Midbrain (tissue), 1 donor: ENCODE measurements at regions not wholly inside any gene's neighbourhood (a gene's known extent, or its start where the extent isn't known, plus 50 kb on each side); places are given as distances from the start of the nearest gene placed in this dataset.
"Not testable (repeated sequence)": the region's sequence is repeated elsewhere in the genome, so short reads cannot be mapped to it uniquely, and the experiment has no call there.

ENCODE experiments used
- DNase-seq: peaks from one replicate; lab custom pipeline; 2025; lab: John Stamatoyannopoulos, UW

- DNase-seq: no peak
These were observed 208.0 kb upstream of the EXOC2 start for GRCh38 chr6:900716-901605.

GRCh38 chr6:897528-898207, 204.7 kb upstream of the EXOC2 start:
- no peak for DNase-seq

- no peak for DNase-seq
These were observed 201.3 kb upstream of the EXOC2 start for GRCh38 chr6:894274-894673.

- no peak for DNase-seq
These were observed 198.1 kb upstream of the EXOC2 start for GRCh38 chr6:890995-891394.

GRCh38 chr6:890201-890600, 197.3 kb upstream of the EXOC2 start:
- no peak for DNase-seq

GRCh38 chr6:887583-888235, 194.8 kb upstream of the EXOC2 start:
- no peak for DNase-seq

GRCh38 chr6:886116-886515, 193.2 kb upstream of the EXOC2 start:
- DNase-seq: not testable (repeated sequence)

- DNase-seq: no peak
These were observed 192.2 kb upstream of the EXOC2 start for GRCh38 chr6:885051-885590.

- DNase-seq: no peak
These were observed 191.6 kb upstream of the EXOC2 start for GRCh38 chr6:884570-884969.

GRCh38 chr6:882084-882598, 189.2 kb upstream of the EXOC2 start:
- DNase-seq: no peak

GRCh38 chr6:878179-878578, 185.2 kb upstream of the EXOC2 start:
- DNase-seq: no peak

- no peak for DNase-seq
These were observed 182.1 kb upstream of the EXOC2 start for GRCh38 chr6:875012-875411.

GRCh38 chr6:872570-873125, 179.7 kb upstream of the EXOC2 start:
- no peak for DNase-seq

GRCh38 chr6:871503-871902, 178.6 kb upstream of the EXOC2 start:
- no peak for DNase-seq

- no peak for DNase-seq
These were observed 177.2 kb upstream of the EXOC2 start for GRCh38 chr6:870096-870495.

GRCh38 chr6:868201-868600, 175.3 kb upstream of the EXOC2 start:
- no peak for DNase-seq

- no peak for DNase-seq
These were observed 174.4 kb upstream of the EXOC2 start for GRCh38 chr6:867378-867777.

- no peak for DNase-seq
These were observed 173.4 kb upstream of the EXOC2 start for GRCh38 chr6:866316-866715.

GRCh38 chr6:865846-866245, 172.9 kb upstream of the EXOC2 start:
- no peak for DNase-seq

- no peak for DNase-seq
These were observed 170.9 kb upstream of the EXOC2 start for GRCh38 chr6:863831-864230.

GRCh38 chr6:863127-863526, 170.2 kb upstream of the EXOC2 start:
- DNase-seq: not testable (repeated sequence)

- no peak for DNase-seq
These were observed 167.0 kb upstream of the EXOC2 start for GRCh38 chr6:859936-860335.
